VCaP (cell line): ENCODE measurements at regions not wholly inside any gene's neighbourhood (a gene's known extent, or its start where the extent isn't known, plus 50 kb on each side); places are given as distances from the start of the nearest gene placed in this dataset.
"Not testable (repeated sequence)": the region's sequence is repeated elsewhere in the genome, so short reads cannot be mapped to it uniquely, and the experiment has no call there.

Experiments
- H3K27ac ChIP-seq: fragments of 450-650 bp; 2 replicates; pipeline ENCODE4 v1.5.1; 2017
- CTCF ChIP-seq: fragments of 450-650 bp; conservative IDR thresholded peaks from 2 replicates; pipeline ENCODE4 v1.5.1; 2017; ENCODE audit warnings: mild to moderate bottlenecking, moderate library complexity

GRCh38 chr3:166606988-166607387 lies 769.8 kb upstream of the BCHE start:
- TF ChIP-seq CTCF = no peak
- H3K27ac ChIP-seq = no peak overlapping the region

- H3K27ac ChIP-seq = no peak overlapping the region
- TF ChIP-seq CTCF = no peak
These were observed 756.6 kb upstream of the BCHE start for GRCh38 chr3:166593776-166594175.

- TF ChIP-seq CTCF = no peak
- no peak overlapping the region for H3K27ac ChIP-seq
These were observed 745.0 kb upstream of the BCHE start for GRCh38 chr3:166582236-166582635.

- H3K27ac ChIP-seq = no peak overlapping the region
- TF ChIP-seq CTCF = no peak
These were observed 743.3 kb upstream of the BCHE start for GRCh38 chr3:166580561-166580960.

- no peak for TF ChIP-seq CTCF
- H3K27ac ChIP-seq = no peak overlapping the region
These were observed 737.9 kb upstream of the BCHE start for GRCh38 chr3:166575161-166575560.

- not testable (repeated sequence) for H3K27ac ChIP-seq
These were observed 734.5 kb upstream of the BCHE start for GRCh38 chr3:166571686-166572085.

GRCh38 chr3:166570102-166570501 lies 732.9 kb upstream of the BCHE start:
- H3K27ac ChIP-seq = no peak overlapping the region

GRCh38 chr3:166569589-166569988 lies 732.4 kb upstream of the BCHE start:
- no peak for TF ChIP-seq CTCF
- no peak overlapping the region for H3K27ac ChIP-seq

More at GRCh38 chr3:166570102-166570501, 732.9 kb upstream of the BCHE start:
- no peak for TF ChIP-seq CTCF
